ENCODE measurements at regions not wholly inside any gene's neighbourhood (a gene's known extent, or its start where the extent isn't known, plus 50 kb on each side); places are given as distances from the start of the nearest gene placed in this dataset.

DNA sequence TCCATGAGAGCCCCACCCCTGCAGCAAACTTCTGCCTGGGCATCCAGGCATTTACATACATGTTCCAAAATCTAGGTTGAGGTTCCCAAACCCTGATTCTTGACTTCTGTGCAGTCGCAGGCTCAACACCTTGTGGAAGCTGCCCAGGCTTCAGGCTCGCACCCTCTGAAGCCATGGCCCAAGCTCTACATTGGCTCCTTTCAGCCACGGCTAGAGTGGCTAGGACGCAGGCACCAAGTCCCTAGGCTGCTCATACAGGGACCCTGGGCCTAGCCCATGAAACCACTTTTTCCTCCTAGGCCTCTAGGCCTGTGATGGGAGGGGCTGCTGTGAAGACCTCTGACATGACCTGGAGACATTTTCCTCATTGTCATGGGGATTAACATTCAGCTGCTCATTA, 172.8 kb upstream of the SATB1 start:
- H3K9me3 Mint-ChIP-seq: peaks cover 0 to 4% of the 10 kb centered on the region in 2 donors
- Histone ChIP-seq H3K9me3 (ENCODE audit: control insufficient read depth, insufficient read depth, low read length) (peaks cover 8% of the 10 kb centered on the region), H3K36me3 (ENCODE audit: control insufficient read depth, insufficient read depth, low read length) (no peaks in the 10 kb centered on the region), H3K4me3 (ENCODE audit: low read length) (no peak overlapping the region), H3K27me3 (ENCODE audit: control insufficient read depth, insufficient read depth, low read length) (no peaks in the 10 kb centered on the region), H3K27ac (ENCODE audit: low read length) (no peak overlapping the region), H3K4me1 (ENCODE audit: control insufficient read depth, insufficient read depth, low read length) (no peaks in the 10 kb centered on the region)
- H3K4me1 Mint-ChIP-seq: no peaks in the 10 kb centered on the region
- TF ChIP-seq, protein P1, sequence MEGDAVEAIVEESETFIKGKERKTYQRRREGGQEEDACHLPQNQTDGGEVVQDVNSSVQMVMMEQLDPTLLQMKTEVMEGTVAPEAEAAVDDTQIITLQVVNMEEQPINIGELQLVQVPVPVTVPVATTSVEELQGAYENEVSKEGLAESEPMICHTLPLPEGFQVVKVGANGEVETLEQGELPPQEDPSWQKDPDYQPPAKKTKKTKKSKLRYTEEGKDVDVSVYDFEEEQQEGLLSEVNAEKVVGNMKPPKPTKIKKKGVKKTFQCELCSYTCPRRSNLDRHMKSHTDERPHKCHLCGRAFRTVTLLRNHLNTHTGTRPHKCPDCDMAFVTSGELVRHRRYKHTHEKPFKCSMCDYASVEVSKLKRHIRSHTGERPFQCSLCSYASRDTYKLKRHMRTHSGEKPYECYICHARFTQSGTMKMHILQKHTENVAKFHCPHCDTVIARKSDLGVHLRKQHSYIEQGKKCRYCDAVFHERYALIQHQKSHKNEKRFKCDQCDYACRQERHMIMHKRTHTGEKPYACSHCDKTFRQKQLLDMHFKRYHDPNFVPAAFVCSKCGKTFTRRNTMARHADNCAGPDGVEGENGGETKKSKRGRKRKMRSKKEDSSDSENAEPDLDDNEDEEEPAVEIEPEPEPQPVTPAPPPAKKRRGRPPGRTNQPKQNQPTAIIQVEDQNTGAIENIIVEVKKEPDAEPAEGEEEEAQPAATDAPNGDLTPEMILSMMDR (IDR thresholded peaks at IDR 0.05): no peak
- intact Hi-C loops (cut with micrococcal nuclease): no loop called here
- DNase-seq: no peak
- no peak for ATAC-seq
- 95% methylated on average over 4 of the region's 4 CpGs for WGBS (ENCODE audit: insufficient coverage)
- H3K27ac Mint-ChIP-seq: no peak overlapping the region
- H3K27me3 Mint-ChIP-seq (ENCODE audit: low read depth in 2 of 2): peaks cover 0 to 8% of the 10 kb centered on the region in 2 donors
- H3K36me3 Mint-ChIP-seq: peaks cover 8% of the 10 kb centered on the region
- H3K4me3 Mint-ChIP-seq: no peak overlapping the region

- WGBS (ENCODE audit: insufficient coverage): 64% methylated on average over 1 of the region's 1 CpG
- Histone ChIP-seq H3K9me3 (ENCODE audit: control insufficient read depth, insufficient read depth, low read length) (peaks cover 8% of the 10 kb centered on the region), H3K27ac (ENCODE audit: low read length) (no peak overlapping the region), H3K36me3 (ENCODE audit: control insufficient read depth, insufficient read depth, low read length) (no peaks in the 10 kb centered on the region), H3K4me3 (ENCODE audit: low read length) (no peak overlapping the region), H3K4me1 (ENCODE audit: control insufficient read depth, insufficient read depth, low read length) (no peaks in the 10 kb centered on the region), H3K27me3 (ENCODE audit: control insufficient read depth, insufficient read depth, low read length) (no peaks in the 10 kb centered on the region)
- intact Hi-C loops (cut with micrococcal nuclease): no loop called here
- TF ChIP-seq, protein P1 (IDR thresholded peaks at IDR 0.05): no peak
- no peak overlapping the region for H3K27ac Mint-ChIP-seq
- no peaks in the 10 kb centered on the region for H3K4me1 Mint-ChIP-seq
- no peak for DNase-seq
- no peaks in the 10 kb centered on the region for H3K9me3 Mint-ChIP-seq
- H3K4me3 Mint-ChIP-seq: no peak overlapping the region
- no peak for ATAC-seq
- peaks cover 2% of the 10 kb centered on the region for H3K36me3 Mint-ChIP-seq
- H3K27me3 Mint-ChIP-seq (ENCODE audit: low read depth in 2 of 2): peaks cover 3 to 8% of the 10 kb centered on the region in 2 donors
These were observed 168.1 kb upstream of the SATB1 start for GRCh38 chr3:18593231-18593630.

DNA sequence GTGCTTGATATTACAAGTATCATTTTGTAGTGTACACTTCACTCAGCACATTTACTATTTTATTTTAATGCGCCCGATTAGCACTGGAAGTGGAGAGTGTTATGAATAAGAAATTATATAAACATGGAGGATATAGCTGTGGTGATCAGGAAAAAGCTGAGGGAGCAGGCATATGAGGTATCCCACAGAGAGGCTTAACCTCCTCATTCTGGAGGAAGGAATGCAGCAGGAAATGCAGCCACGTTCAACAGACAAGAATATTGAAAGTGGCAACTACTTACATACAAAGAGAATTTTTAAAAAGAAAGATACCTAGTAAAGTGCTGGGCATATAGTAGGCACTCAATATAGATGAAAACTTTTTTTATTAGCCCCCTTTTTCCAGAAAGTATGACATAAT, 166.0 kb upstream of the SATB1 start:
- no peak overlapping the region for H3K4me3 Mint-ChIP-seq
- Histone ChIP-seq H3K36me3 (ENCODE audit: control insufficient read depth, insufficient read depth, low read length) (no peaks in the 10 kb centered on the region), H3K4me3 (ENCODE audit: low read length) (no peak overlapping the region), H3K27me3 (ENCODE audit: control insufficient read depth, insufficient read depth, low read length) (no peaks in the 10 kb centered on the region), H3K27ac (ENCODE audit: low read length) (no peak overlapping the region), H3K9me3 (ENCODE audit: control insufficient read depth, insufficient read depth, low read length) (no peaks in the 10 kb centered on the region), H3K4me1 (ENCODE audit: control insufficient read depth, insufficient read depth, low read length) (no peaks in the 10 kb centered on the region)
- 38% methylated on average over 1 of the region's 3 CpGs for WGBS (ENCODE audit: insufficient coverage)
- H3K4me1 Mint-ChIP-seq: no peaks in the 10 kb centered on the region
- no peaks in the 10 kb centered on the region for H3K36me3 Mint-ChIP-seq
- intact Hi-C loops (cut with micrococcal nuclease): no loop called here
- H3K9me3 Mint-ChIP-seq: no peaks in the 10 kb centered on the region
- no peak for ATAC-seq
- TF ChIP-seq, protein P1 (IDR thresholded peaks at IDR 0.05): no peak
- no peak for DNase-seq
- H3K27ac Mint-ChIP-seq: no peak overlapping the region
- peaks cover 3 to 8% of the 10 kb centered on the region in 2 donors for H3K27me3 Mint-ChIP-seq (ENCODE audit: low read depth in 2 of 2)

GRCh38 chr3:18586076-18586475, 160.9 kb upstream of the SATB1 start:
- TF ChIP-seq, protein P1 (IDR thresholded peaks at IDR 0.05): no peak
- Histone ChIP-seq H3K4me3 (ENCODE audit: low read length) (no peak overlapping the region), H3K9me3 (ENCODE audit: control insufficient read depth, insufficient read depth, low read length) (no peaks in the 10 kb centered on the region), H3K27ac (ENCODE audit: low read length) (no peak overlapping the region), H3K27me3 (ENCODE audit: control insufficient read depth, insufficient read depth, low read length) (no peaks in the 10 kb centered on the region), H3K36me3 (ENCODE audit: control insufficient read depth, insufficient read depth, low read length) (no peaks in the 10 kb centered on the region), H3K4me1 (ENCODE audit: control insufficient read depth, insufficient read depth, low read length) (no peaks in the 10 kb centered on the region)
- peaks cover 0 to 3% of the 10 kb centered on the region in 2 donors for H3K27me3 Mint-ChIP-seq (ENCODE audit: low read depth in 2 of 2)
- H3K36me3 Mint-ChIP-seq: peaks cover 8% of the 10 kb centered on the region
- intact Hi-C loops (cut with micrococcal nuclease): no loop called here
- no peaks in the 10 kb centered on the region for H3K4me1 Mint-ChIP-seq
- 100% methylated on average over 2 of the region's 2 CpGs for WGBS (ENCODE audit: insufficient coverage)
- H3K9me3 Mint-ChIP-seq: peaks cover 2 to 3% of the 10 kb centered on the region in 2 donors
- no peak for DNase-seq
- H3K4me3 Mint-ChIP-seq: no peak overlapping the region
- H3K27ac Mint-ChIP-seq: no peak overlapping the region
- ATAC-seq: no peak
